ENCODE measurements at regions not wholly inside any gene's neighbourhood (a gene's known extent, or its start where the extent isn't known, plus 50 kb on each side); places are given as distances from the start of the nearest gene placed in this dataset.

GRCh38 chr13:33454844-33455705 is 169.5 kb upstream of the STARD13 start:
- in situ Hi-C loops (cut with MboI; ENCODE audit: low pct_unique_long_range_greater_than_20kb, low sequenced_read_pairs, unreplicated experiment): no loop called here
- no peak for DNase-seq (ENCODE audit: low spot score)
- TF ChIP-seq CTCF (IDR thresholded peaks at IDR 0.05; ENCODE audit: extremely low read depth, insufficient read depth, missing control alignments): no peak

- no peak for DNase-seq (ENCODE audit: low spot score)
- TF ChIP-seq CTCF (IDR thresholded peaks at IDR 0.05; ENCODE audit: extremely low read depth, insufficient read depth, missing control alignments): no peak
- in situ Hi-C loops (cut with MboI; ENCODE audit: low pct_unique_long_range_greater_than_20kb, low sequenced_read_pairs, unreplicated experiment): no loop called here
Observed at GRCh38 chr13:33459702-33460101, 174.1 kb upstream of the STARD13 start.

GRCh38 chr13:33462109-33462508 is 176.6 kb upstream of the STARD13 start:
- no peak for DNase-seq (ENCODE audit: low spot score)
- in situ Hi-C loops (cut with MboI; ENCODE audit: low pct_unique_long_range_greater_than_20kb, low sequenced_read_pairs, unreplicated experiment): no loop called here
- TF ChIP-seq CTCF (IDR thresholded peaks at IDR 0.05; ENCODE audit: extremely low read depth, insufficient read depth, missing control alignments): no peak

GRCh38 chr13:33464345-33464744 is 178.8 kb upstream of the STARD13 start:
- DNase-seq (ENCODE audit: low spot score): no peak
- no peak for TF ChIP-seq CTCF (IDR thresholded peaks at IDR 0.05; ENCODE audit: extremely low read depth, insufficient read depth, missing control alignments)
- in situ Hi-C loops (cut with MboI; ENCODE audit: low pct_unique_long_range_greater_than_20kb, low sequenced_read_pairs, unreplicated experiment): no loop called here

- DNase-seq (ENCODE audit: low spot score): no peak
- no peak for TF ChIP-seq CTCF (IDR thresholded peaks at IDR 0.05; ENCODE audit: extremely low read depth, insufficient read depth, missing control alignments)
- in situ Hi-C loops (cut with MboI; ENCODE audit: low pct_unique_long_range_greater_than_20kb, low sequenced_read_pairs, unreplicated experiment): no loop called here
Observed at GRCh38 chr13:33466262-33466661, 180.7 kb upstream of the STARD13 start.

- in situ Hi-C loops (cut with MboI; ENCODE audit: low pct_unique_long_range_greater_than_20kb, low sequenced_read_pairs, unreplicated experiment): no loop called here
- TF ChIP-seq CTCF (IDR thresholded peaks at IDR 0.05; ENCODE audit: extremely low read depth, insufficient read depth, missing control alignments): no peak
- DNase-seq (ENCODE audit: low spot score): no peak
Observed at GRCh38 chr13:33467556-33467955, 182.0 kb upstream of the STARD13 start.
